GM12878 (cell line): ENCODE measurements at regions not wholly inside any gene's neighbourhood (a gene's known extent, or its start where the extent isn't known, plus 50 kb on each side); places are given as distances from the start of the nearest gene placed in this dataset.

ENCODE experiments used
- ATAC-seq: fragments of 200-7000 bp; cut with Tn5 transposase; 3 replicates; pipeline ENCODE4 v1.9.1; 2020; ENCODE audit warnings: mild to moderate bottlenecking, moderate library complexity
- BruUV-seq: library from RNA; stranded (reverse); fragments of 400-500 nt; replicated peaks from 2 replicates; lab custom pipeline; 2021; lab: Mats Ljungman, UMichigan
- CTCF ChIA-PET: fragments of 300-600 bp; sonication (Branson Sonifier 250); formaldehyde crosslinking; extraction: SDS; loops from one replicate; lab custom pipeline; 2021; ENCODE audit warnings: inconsistent platforms; lab: Yijun Ruan, JAX
- POLR2A ChIA-PET: fragments of 350-600 bp; formaldehyde crosslinking; extraction: SDS; loops from one replicate; lab custom pipeline; 2021; ENCODE audit warnings: inconsistent platforms; lab: Charles Lee
- RAD21 ChIA-PET: fragments of 300-600 bp; sonication (Branson Sonifier 250); formaldehyde crosslinking; loops from one replicate; lab custom pipeline; 2023; ENCODE audit warnings: antibody characterized with exemption; ENCODE audit not compliant: unreplicated experiment; lab: Charles Lee
- SMC1A ChIA-PET: fragments of 300-600 bp; sonication (Branson Sonifier 250); formaldehyde crosslinking; loops from one replicate; lab custom pipeline; 2023; ENCODE audit not compliant: unreplicated experiment, uncharacterized antibody; lab: Charles Lee
- DNase-seq: peaks from one replicate; pipeline ENCODE4 v3.0.0-alpha.2; 2011; ENCODE audit warnings: low read depth, low spot score
- FAIRE-seq: peaks from 3 replicates; lab custom pipeline; 2011; peaks lifted over from hg19 to GRCh38; lab: Jason Lieb, UNC
- H2AFZ ChIP-seq: 2 replicates; pipeline ENCODE4 v1.6.0; 2011; ENCODE audit warnings: low read depth, low read length, control low read depth; ENCODE audit not compliant: control insufficient read depth
- H3K27ac ChIP-seq: 2 replicates; pipeline ENCODE4 v1.5.1; 2011; ENCODE audit warnings: control low read depth; ENCODE audit not compliant: control insufficient read depth, insufficient read depth
- H3K27me3 ChIP-seq, 2 experiments: replicated peaks in 1 of 2; 2 replicates each; pipeline versions ENCODE4 v1.6.0 to v1.6.1; 2011; ENCODE audit warnings: low read length in 1 of 2; ENCODE audit not compliant: control insufficient read depth in 2 of 2, insufficient read depth in 2 of 2
- H3K36me3 ChIP-seq, 2 experiments: 2 replicates each; pipeline ENCODE4 v1.5.1; 2011; ENCODE audit warnings: low read length in 1 of 2; ENCODE audit not compliant: control insufficient read depth in 2 of 2, insufficient read depth in 2 of 2
- H3K4me1 ChIP-seq: 2 replicates; pipeline ENCODE4 v1.6.1; 2011; ENCODE audit warnings: mild to moderate bottlenecking, low read length, moderate library complexity, mixed read lengths; ENCODE audit not compliant: control insufficient read depth, insufficient read depth
- H3K4me2 ChIP-seq: 2 replicates; pipeline ENCODE4 v1.6.0; 2011; ENCODE audit warnings: control low read depth; ENCODE audit not compliant: control insufficient read depth, insufficient read depth
- H3K4me3 ChIP-seq: fragments of 200-600 bp; sonication (generic); 2 replicates; pipeline ENCODE4 v1.5.1; 2016
- H3K79me2 ChIP-seq: 2 replicates; pipeline ENCODE4 v1.6.0; 2011; ENCODE audit warnings: low read length; ENCODE audit not compliant: control insufficient read depth, insufficient read depth
- H3K9ac ChIP-seq: 2 replicates; pipeline ENCODE4 v1.8.0; 2011; ENCODE audit warnings: low read length, control low read depth, mixed read lengths; ENCODE audit not compliant: control insufficient read depth, insufficient read depth
- H3K9me3 ChIP-seq: replicated peaks from 3 replicates; pipeline ENCODE4 v1.5.1; 2011; ENCODE audit warnings: mild to moderate bottlenecking, low read length; ENCODE audit not compliant: control insufficient read depth, insufficient read depth
- H4K20me1 ChIP-seq: 2 replicates; pipeline ENCODE4 v1.6.0; 2011; ENCODE audit not compliant: control insufficient read depth, insufficient read depth
- GATAD2B ChIP-seq: fragments of 450-650 bp; conservative IDR thresholded peaks from 2 replicates; pipeline ENCODE4 v1.6.1; 2017; ENCODE audit warnings: low read depth, mild to moderate bottlenecking, moderate library complexity
- HDAC2 ChIP-seq: fragments of 200-600 bp; sonication (generic); IDR thresholded peaks from 2 replicates; pipeline ENCODE4 v1.6.1; 2017
- NR2C1 ChIP-seq: fragments of 450-650 bp; IDR thresholded peaks from 2 replicates; pipeline ENCODE4 v1.6.1; 2017; ENCODE audit warnings: antibody characterized with exemption, mild to moderate bottlenecking, moderate library complexity
- POLR2AphosphoS2 ChIP-seq: IDR thresholded peaks from 2 replicates; pipeline ENCODE4 v1.6.1; 2011; ENCODE audit warnings: low read depth, mild to moderate bottlenecking, low read length, improper control_type of control experiment, moderate library complexity
- RB1 ChIP-seq: fragments of 450-650 bp; formaldehyde crosslinking; IDR thresholded peaks from 2 replicates; pipeline ENCODE4 v1.6.1; 2017; ENCODE audit warnings: mild to moderate bottlenecking, borderline replicate concordance
- STAT3 ChIP-seq: IDR thresholded peaks from 2 replicates; pipeline ENCODE4 v1.6.1; 2011; ENCODE audit warnings: low read depth, low read length, improper control_type of control experiment
- WGBS: methylation state at CpG from one replicate; pipeline ENCODE4 v1.1.6; 2016; ENCODE audit warnings: low lambda C conversion rate; ENCODE audit not compliant: insufficient replicate concordance, insufficient coverage; ENCODE audit errors: missing lambda C conversion rate; 5-methylcytosine and 5-hydroxymethylcytosine counted together
- in situ Hi-C: fragments of 300-500 bp; cut with MboI; formaldehyde crosslinking; loops from 9 replicates; pipeline ENCODE4 v1.14.3; 2018; ENCODE audit warnings: mixed read lengths
- intact Hi-C: fragments of 100-400 bp; cut with micrococcal nuclease; formaldehyde crosslinking; loops from one replicate; pipeline ENCODE4 v1.14.2; 2022; ENCODE audit not compliant: unreplicated experiment
- TF ChIP-seq, protein P1 (sequence below): IDR thresholded peaks from 2 replicates; pipeline ENCODE4 v1.6.1; 2011; ENCODE audit warnings: mild to moderate bottlenecking, low read depth, low read length, moderate library complexity; ENCODE audit not compliant: insufficient replicate concordance
- TF ChIP-seq, protein P2 (sequence below): IDR thresholded peaks from 2 replicates; pipeline ENCODE4 v1.6.1; 2012; ENCODE audit warnings: low read length, inconsistent platforms

DNA sequence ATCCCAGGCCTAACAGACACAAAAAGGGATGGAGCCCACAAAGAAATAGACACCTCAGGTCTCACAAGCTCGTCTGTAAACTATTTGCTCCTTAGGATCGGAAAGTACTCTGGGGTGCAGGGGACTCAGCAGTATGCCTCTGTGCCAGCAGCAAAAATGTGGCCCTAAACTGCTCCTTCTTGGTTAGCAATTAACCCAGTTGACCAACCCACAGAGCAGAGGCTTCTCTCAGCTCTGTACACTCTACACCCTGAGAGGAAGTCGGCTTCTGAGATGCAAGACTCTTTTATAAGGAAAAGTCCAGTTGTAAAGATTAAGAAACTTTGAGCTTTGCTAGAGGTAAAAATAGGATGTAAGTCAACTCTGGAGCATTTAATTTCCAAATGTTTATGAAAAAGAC is 156.3 kb upstream of the PRSS58 start (continued):
- TF ChIP-seq POLR2AphosphoS2 = no peak
- no peak for TF ChIP-seq GATAD2B
- no peak for TF ChIP-seq HDAC2

DNA sequence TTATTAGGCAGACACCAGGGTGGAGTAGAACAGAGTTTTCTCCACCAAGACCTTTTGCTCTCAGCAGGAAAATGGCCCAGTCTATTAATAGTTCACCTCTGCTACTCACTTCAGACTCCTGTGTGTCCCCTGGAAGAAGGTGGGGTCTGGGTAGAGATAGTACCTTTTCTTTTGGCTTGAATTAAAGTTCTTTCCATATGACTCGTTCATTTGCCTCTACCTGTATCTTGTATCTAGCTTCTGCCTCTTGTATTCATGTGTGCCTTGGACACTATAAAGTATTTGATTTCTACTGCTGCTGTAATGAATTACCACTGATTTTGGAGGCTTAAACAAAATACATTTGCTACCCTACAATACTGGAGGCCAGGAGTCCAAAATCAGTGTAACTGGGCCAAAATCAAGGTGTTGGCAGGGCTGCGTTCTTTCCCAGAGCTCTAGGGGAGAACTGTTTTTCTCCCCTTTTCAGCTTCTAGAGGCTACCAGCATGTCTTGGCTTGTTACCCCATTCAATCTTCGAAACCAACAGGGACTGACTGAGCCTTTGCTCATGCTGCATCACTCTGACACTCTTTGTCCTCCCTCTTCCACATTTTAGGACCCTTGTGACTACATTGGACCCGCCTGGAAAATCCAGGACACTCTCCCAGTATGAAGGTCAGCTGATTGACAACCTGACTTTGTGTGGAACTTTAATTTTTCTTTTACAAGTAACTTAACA is 155.6 kb upstream of the PRSS58 start:
- Histone ChIP-seq H2AFZ (no peak overlapping the region), H3K4me1 (no peaks in the 10 kb centered on the region)
- no TSS peak for BruUV-seq
- no peak for TF ChIP-seq RB1
- TF ChIP-seq, protein P1, sequence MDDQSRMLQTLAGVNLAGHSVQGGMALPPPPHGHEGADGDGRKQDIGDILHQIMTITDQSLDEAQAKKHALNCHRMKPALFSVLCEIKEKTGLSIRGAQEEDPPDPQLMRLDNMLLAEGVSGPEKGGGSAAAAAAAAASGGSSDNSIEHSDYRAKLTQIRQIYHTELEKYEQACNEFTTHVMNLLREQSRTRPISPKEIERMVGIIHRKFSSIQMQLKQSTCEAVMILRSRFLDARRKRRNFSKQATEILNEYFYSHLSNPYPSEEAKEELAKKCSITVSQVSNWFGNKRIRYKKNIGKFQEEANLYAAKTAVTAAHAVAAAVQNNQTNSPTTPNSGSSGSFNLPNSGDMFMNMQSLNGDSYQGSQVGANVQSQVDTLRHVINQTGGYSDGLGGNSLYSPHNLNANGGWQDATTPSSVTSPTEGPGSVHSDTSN = no peak
- TF ChIP-seq NR2C1 = no peak
- TF ChIP-seq STAT3 = no peak
- TF ChIP-seq, protein P2, sequence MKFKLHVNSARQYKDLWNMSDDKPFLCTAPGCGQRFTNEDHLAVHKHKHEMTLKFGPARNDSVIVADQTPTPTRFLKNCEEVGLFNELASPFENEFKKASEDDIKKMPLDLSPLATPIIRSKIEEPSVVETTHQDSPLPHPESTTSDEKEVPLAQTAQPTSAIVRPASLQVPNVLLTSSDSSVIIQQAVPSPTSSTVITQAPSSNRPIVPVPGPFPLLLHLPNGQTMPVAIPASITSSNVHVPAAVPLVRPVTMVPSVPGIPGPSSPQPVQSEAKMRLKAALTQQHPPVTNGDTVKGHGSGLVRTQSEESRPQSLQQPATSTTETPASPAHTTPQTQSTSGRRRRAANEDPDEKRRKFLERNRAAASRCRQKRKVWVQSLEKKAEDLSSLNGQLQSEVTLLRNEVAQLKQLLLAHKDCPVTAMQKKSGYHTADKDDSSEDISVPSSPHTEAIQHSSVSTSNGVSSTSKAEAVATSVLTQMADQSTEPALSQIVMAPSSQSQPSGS = no peak
- TF ChIP-seq, all 136 proteins: peak for 0
- no peaks in the 10 kb centered on the region for H3K79me2 ChIP-seq
- no peak for FAIRE-seq
- RAD21 ChIA-PET = interaction anchor here (1.5 kb wide), 1 partner anchor 70 kb away, joined by 3 read pairs; no protein-coding TSS in a partner anchor
- no peaks in the 10 kb centered on the region; a peak in 1 of 4 replicates for H3K27me3 ChIP-seq
- WGBS = 34% methylated on average over 4 of the region's 4 CpGs
- no peak overlapping the region for H3K9ac ChIP-seq
- in situ Hi-C loops (no loop called here), intact Hi-C loops (no loop called here)
- H3K27ac ChIP-seq = no peak overlapping the region
- H3K36me3 ChIP-seq = no peaks in the 10 kb centered on the region
- DNase-seq = no peak
- no peak overlapping the region for H3K4me3 ChIP-seq
- no peak; the same call in 1 of the 3 replicates for ATAC-seq
- SMC1A ChIA-PET = no interaction called here
- no peak overlapping the region for H3K4me2 ChIP-seq
- POLR2A ChIA-PET = no interaction called here
- H4K20me1 ChIP-seq = no peaks in the 10 kb centered on the region
- CTCF ChIA-PET = interaction anchor here (0.6 to 2.3 kb wide), 8 partner anchors 10 to 70 kb away, joined by 3 to 12 read pairs (median 4); no protein-coding TSS in a partner anchor
- no peaks in the 10 kb centered on the region for H3K9me3 ChIP-seq
